HG03558 (cell line): ENCODE measurements at regions not wholly inside any gene's neighbourhood (a gene's known extent, or its start where the extent isn't known, plus 50 kb on each side); places are given as distances from the start of the nearest gene placed in this dataset.
"Not testable (repeated sequence)": the region's sequence is repeated elsewhere in the genome, so short reads cannot be mapped to it uniquely, and the experiment has no call there.

ENCODE experiments used
- ATAC-seq: cut with Tn5 transposase; IDR thresholded peaks from one replicate; pipeline ENCODE4 v1.9.1; 2021; ENCODE audit warnings: moderate number of reproducible peaks; ENCODE audit not compliant: unreplicated experiment; ENCODE audit errors: extremely low read depth

- ATAC-seq: no peak
Observed at GRCh38 chr4:164596318-164596878, 157.5 kb upstream of the SMIM31 start.

- no peak for ATAC-seq
Observed at GRCh38 chr4:164596927-164597326, 157.0 kb upstream of the SMIM31 start.

- no peak for ATAC-seq
Observed at GRCh38 chr4:164601653-164602052, 152.3 kb upstream of the SMIM31 start.

GRCh38 chr4:164605791-164606190 is 148.1 kb upstream of the SMIM31 start:
- not testable (repeated sequence) for ATAC-seq

- peak; percentile 97 for ATAC-seq
Observed at GRCh38 chr4:164606478-164606877, 147.5 kb upstream of the SMIM31 start.

GRCh38 chr4:164613256-164613655 is 140.7 kb upstream of the SMIM31 start:
- no peak for ATAC-seq

- no peak for ATAC-seq
Observed at GRCh38 chr4:164613792-164614191, 140.1 kb upstream of the SMIM31 start.

- ATAC-seq: no peak
Observed at GRCh38 chr4:164614329-164614728, 139.6 kb upstream of the SMIM31 start.

- no peak for ATAC-seq
Observed at GRCh38 chr4:164614999-164615398, 138.9 kb upstream of the SMIM31 start.

- no peak for ATAC-seq
Observed at GRCh38 chr4:164615964-164616363, 138.0 kb upstream of the SMIM31 start.

- no peak for ATAC-seq
Observed at GRCh38 chr4:164616961-164617360, 137.0 kb upstream of the SMIM31 start.

- no peak for ATAC-seq
Observed at GRCh38 chr4:164617426-164617825, 136.5 kb upstream of the SMIM31 start.

- no peak for ATAC-seq
Observed at GRCh38 chr4:164617911-164618310, 136.0 kb upstream of the SMIM31 start.

GRCh38 chr4:164621886-164622521 is 131.9 kb upstream of the SMIM31 start:
- no peak for ATAC-seq

GRCh38 chr4:164623099-164623498 is 130.8 kb upstream of the SMIM31 start:
- ATAC-seq: no peak

- no peak for ATAC-seq
Observed at GRCh38 chr4:164639001-164639400, 114.9 kb upstream of the SMIM31 start.

- ATAC-seq: no peak
Observed at GRCh38 chr4:164648151-164648848, 105.6 kb upstream of the SMIM31 start.

GRCh38 chr4:164648849-164649212 is 105.1 kb upstream of the SMIM31 start:
- no peak for ATAC-seq

- no peak for ATAC-seq
Observed at GRCh38 chr4:164659765-164660164, 94.2 kb upstream of the SMIM31 start.

- not testable (repeated sequence) for ATAC-seq
Observed at GRCh38 chr4:164676152-164676551, 77.8 kb upstream of the SMIM31 start.

- ATAC-seq: no peak
Observed at GRCh38 chr4:164683040-164683439, 70.9 kb upstream of the SMIM31 start.

- no peak for ATAC-seq
Observed at GRCh38 chr4:164695650-164696049, 58.3 kb upstream of the SMIM31 start.
